Neural crest cell (in vitro differentiated cells): ENCODE measurements at regions not wholly inside any gene's neighbourhood (a gene's known extent, or its start where the extent isn't known, plus 50 kb on each side); places are given as distances from the start of the nearest gene placed in this dataset.

Source experiments
- DNase-seq: peaks from one replicate; pipeline ENCODE4 v3.0.0; 2021; ENCODE audit warnings: low read depth, mixed read lengths, low spot score
- H3K27ac Mint-ChIP-seq: one replicate; pipeline ENCODE4 v1.8.0; 2021; ENCODE audit warnings: mild to moderate bottlenecking, mixed read lengths; ENCODE audit not compliant: unreplicated experiment
- H3K27me3 Mint-ChIP-seq: 2 replicates; pipeline ENCODE4 v1.8.0; 2021; ENCODE audit warnings: low read depth, mild to moderate bottlenecking, mixed read lengths
- H3K36me3 Mint-ChIP-seq: 2 replicates; pipeline ENCODE4 v1.8.0; 2021; ENCODE audit warnings: low read depth, mild to moderate bottlenecking, mixed read lengths
- H3K4me1 Mint-ChIP-seq: 2 replicates; pipeline ENCODE4 v1.8.0; 2021; ENCODE audit warnings: mixed read lengths
- H3K4me3 Mint-ChIP-seq: one replicate; pipeline ENCODE4 v1.8.0; 2021; ENCODE audit warnings: mild to moderate bottlenecking, mixed read lengths
- H3K9me3 Mint-ChIP-seq: 2 replicates; pipeline ENCODE4 v1.8.0; 2021; ENCODE audit warnings: mixed read lengths
- CTCF ChIP-seq: fragments of 200-600 bp; sonication (generic); conservative IDR thresholded peaks from 2 replicates; pipeline ENCODE4 v1.5.0; 2021; ENCODE audit warnings: antibody characterized with exemption, mild to moderate bottlenecking

- Mint-ChIP-seq H3K36me3 (no peaks in the 10 kb centered on the region), H3K27me3 (no peaks in the 10 kb centered on the region), H3K4me3 (no peak overlapping the region), H3K27ac (no peak overlapping the region), H3K9me3 (no peaks in the 10 kb centered on the region), H3K4me1 (peaks cover 23% of the 10 kb centered on the region)
- TF ChIP-seq CTCF = no peak
- no peak for DNase-seq
Measured at GRCh38 chr10:3420527-3421469, 248.2 kb upstream of the PITRM1 start.

- no peak for TF ChIP-seq CTCF
- H3K36me3 Mint-ChIP-seq = no peaks in the 10 kb centered on the region
- no peak for DNase-seq
- H3K4me1 Mint-ChIP-seq = peaks cover 24% of the 10 kb centered on the region
- H3K4me3 Mint-ChIP-seq = no peak overlapping the region
- no peaks in the 10 kb centered on the region for H3K27me3 Mint-ChIP-seq
- H3K27ac Mint-ChIP-seq = no peak overlapping the region
- H3K9me3 Mint-ChIP-seq = no peaks in the 10 kb centered on the region
Measured at GRCh38 chr10:3419719-3420495, 247.3 kb upstream of the PITRM1 start.

GRCh38 chr10:3418926-3419325 lies 246.3 kb upstream of the PITRM1 start:
- Mint-ChIP-seq H3K27ac (no peak overlapping the region), H3K9me3 (no peaks in the 10 kb centered on the region)

GRCh38 chr10:3418041-3418754 lies 245.6 kb upstream of the PITRM1 start:
- Mint-ChIP-seq H3K27ac (no peak overlapping the region), H3K4me1 (peaks cover 19% of the 10 kb centered on the region), H3K9me3 (no peaks in the 10 kb centered on the region), H3K36me3 (no peaks in the 10 kb centered on the region), H3K27me3 (no peaks in the 10 kb centered on the region), H3K4me3 (no peak overlapping the region)
- TF ChIP-seq CTCF = no peak
- no peak for DNase-seq

More at GRCh38 chr10:3418926-3419325, 246.3 kb upstream of the PITRM1 start:
- Mint-ChIP-seq H3K27me3 (no peaks in the 10 kb centered on the region), H3K4me3 (no peak overlapping the region), H3K4me1 (peaks cover 24% of the 10 kb centered on the region), H3K36me3 (no peaks in the 10 kb centered on the region)
- no peak for DNase-seq
- no peak for TF ChIP-seq CTCF

- no peaks in the 10 kb centered on the region for H3K27me3 Mint-ChIP-seq
- H3K9me3 Mint-ChIP-seq = peaks cover 2% of the 10 kb centered on the region
- no peaks in the 10 kb centered on the region for H3K36me3 Mint-ChIP-seq
- no peak overlapping the region for H3K4me3 Mint-ChIP-seq
- no peak for TF ChIP-seq CTCF
- no peak for DNase-seq
- peaks cover 20% of the 10 kb centered on the region for H3K4me1 Mint-ChIP-seq
- H3K27ac Mint-ChIP-seq = no peak overlapping the region
Measured at GRCh38 chr10:3417096-3417495, 244.5 kb upstream of the PITRM1 start.
